ENCODE measurements at regions not wholly inside any gene's neighbourhood (a gene's known extent, or its start where the extent isn't known, plus 50 kb on each side); places are given as distances from the start of the nearest gene placed in this dataset.

GRCh38 chr6:146881228-146882181 is 282.7 kb downstream of the ADGB start:
- no peaks in the 10 kb centered on the region for H3K36me3 ChIP-seq (ENCODE audit: control insufficient read depth in 4 of 4, insufficient read depth in 4 of 4, low read length in 4 of 4)
- no peaks in the 10 kb centered on the region for H3K27me3 ChIP-seq (ENCODE audit: control insufficient read depth in 3 of 3, insufficient read depth in 3 of 3, low read length in 2 of 3)
- ATAC-seq (ENCODE audit: insufficient read depth, low FRiP score) (no peak), DNase-seq (no peak)
- TF ChIP-seq CTCF (IDR thresholded peaks at IDR 0.05; ENCODE audit: control extremely low read depth, extremely low read depth): no peak
- no peak overlapping the region for H3K4me3 ChIP-seq
- H3K27ac ChIP-seq (ENCODE audit: low read depth in 1 of 2, low read length in 1 of 2): no peak overlapping the region
- no peak overlapping the region for H3K9ac ChIP-seq (ENCODE audit: insufficient read depth in 1 of 2, low read length in 2 of 2)
- H3K4me1 ChIP-seq (ENCODE audit: control insufficient read depth in 5 of 5, insufficient read depth in 5 of 5, low read length in 5 of 5): no peaks in the 10 kb centered on the region
- no peaks in the 10 kb centered on the region for H3K9me3 ChIP-seq (ENCODE audit: control insufficient read depth in 4 of 4, insufficient read depth in 3 of 4, low read length in 3 of 4)
- 74 to 76% methylated on average over 9 of the region's 9 CpGs for WGBS, 2 donors

- Histone ChIP-seq H3K27ac (ENCODE audit: low read depth in 1 of 2, low read length in 1 of 2) (no peak overlapping the region), H3K36me3 (ENCODE audit: control insufficient read depth in 4 of 4, insufficient read depth in 4 of 4, low read length in 4 of 4) (no peaks in the 10 kb centered on the region), H3K9me3 (ENCODE audit: control insufficient read depth in 4 of 4, insufficient read depth in 3 of 4, low read length in 3 of 4) (no peaks in the 10 kb centered on the region), H3K4me3 (no peak overlapping the region), H3K9ac (ENCODE audit: insufficient read depth in 1 of 2, low read length in 2 of 2) (no peak overlapping the region), H3K4me1 (ENCODE audit: control insufficient read depth in 5 of 5, insufficient read depth in 5 of 5, low read length in 5 of 5) (no peaks in the 10 kb centered on the region), H3K27me3 (ENCODE audit: control insufficient read depth in 3 of 3, insufficient read depth in 3 of 3, low read length in 2 of 3) (no peaks in the 10 kb centered on the region)
- no peak for TF ChIP-seq CTCF (IDR thresholded peaks at IDR 0.05; ENCODE audit: control extremely low read depth, extremely low read depth)
- WGBS, 2 donors: 92 to 93% methylated on average over 4 of the region's 4 CpGs
- DNase-seq (no peak), ATAC-seq (ENCODE audit: insufficient read depth, low FRiP score) (no peak)
Observed at GRCh38 chr6:146883640-146884531, 285.1 kb downstream of the ADGB start.

GRCh38 chr6:146884728-146885127 is 286.0 kb downstream of the ADGB start:
- WGBS, 2 donors: 94 to 98% methylated on average over 2 of the region's 2 CpGs
- H3K27me3 ChIP-seq (ENCODE audit: control insufficient read depth in 3 of 3, insufficient read depth in 3 of 3, low read length in 2 of 3): no peaks in the 10 kb centered on the region
- no peaks in the 10 kb centered on the region for H3K4me1 ChIP-seq (ENCODE audit: control insufficient read depth in 5 of 5, insufficient read depth in 5 of 5, low read length in 5 of 5)
- H3K4me3 ChIP-seq: no peak overlapping the region
- DNase-seq: no peak
- no peak for TF ChIP-seq CTCF (IDR thresholded peaks at IDR 0.05; ENCODE audit: control extremely low read depth, extremely low read depth)
- no peak overlapping the region for H3K27ac ChIP-seq (ENCODE audit: low read depth in 1 of 2, low read length in 1 of 2)
- no peaks in the 10 kb centered on the region for H3K9me3 ChIP-seq (ENCODE audit: control insufficient read depth in 4 of 4, insufficient read depth in 3 of 4, low read length in 3 of 4)
- no peaks in the 10 kb centered on the region for H3K36me3 ChIP-seq (ENCODE audit: control insufficient read depth in 4 of 4, insufficient read depth in 4 of 4, low read length in 4 of 4)
- no peak overlapping the region for H3K9ac ChIP-seq (ENCODE audit: insufficient read depth in 1 of 2, low read length in 2 of 2)
- no peak for ATAC-seq (ENCODE audit: insufficient read depth, low FRiP score)

All from lung (tissue), 11 donors.